ENCODE measurements at regions not wholly inside any gene's neighbourhood (a gene's known extent, or its start where the extent isn't known, plus 50 kb on each side); places are given as distances from the start of the nearest gene placed in this dataset.

- Histone ChIP-seq H4K91ac (replicated peaks; ENCODE audit: insufficient read length, low read length) (no peak overlapping the region), H3K27me3 (replicated peaks in 1 of 4; ENCODE audit: control insufficient read depth in 3 of 4, extremely low read depth in 1 of 4, insufficient read depth in 3 of 4, low read length in 3 of 4) (no peaks in the 10 kb centered on the region), H3K18ac (ENCODE audit: extremely low read depth, low read length) (no peak overlapping the region), H3K23ac (ENCODE audit: insufficient read length) (no peak overlapping the region), H3K23me2 (ENCODE audit: low read depth, low read length) (no peaks in the 10 kb centered on the region), H2BK5ac (ENCODE audit: low read depth, low read length) (no peak overlapping the region), H3K27ac (ENCODE audit: low read depth, low read length) (no peak overlapping the region), H3K79me2 (ENCODE audit: control insufficient read depth in 1 of 2, insufficient read depth in 2 of 2, low read length in 2 of 2) (no peaks in the 10 kb centered on the region), H3K4me2 (ENCODE audit: insufficient read depth in 1 of 2, low read depth in 2 of 2, low read length in 2 of 2) (no peak overlapping the region), H3K79me1 (ENCODE audit: low read depth, low read length) (no peaks in the 10 kb centered on the region), H2BK120ac (replicated peaks; ENCODE audit: low read depth, low read length) (no peak overlapping the region), H3K4me1 (replicated peaks in 1 of 4; ENCODE audit: control insufficient read depth in 3 of 4, insufficient read depth in 4 of 4, low read length in 3 of 4) (no peaks in the 10 kb centered on the region), H3K36me3 (ENCODE audit: control insufficient read depth in 2 of 4, insufficient read depth in 4 of 4, low read length in 3 of 4) (no peaks in the 10 kb centered on the region), H2BK20ac (ENCODE audit: low read length) (no peak overlapping the region), H3K9me3 (ENCODE audit: insufficient read depth in 2 of 2, low read depth in 1 of 2, low read length in 1 of 2) (no peaks in the 10 kb centered on the region), H3K14ac (ENCODE audit: insufficient read length) (no peak overlapping the region), H2AFZ (ENCODE audit: low read length) (no peak overlapping the region), H3K4me3 (ENCODE audit: extremely low read depth in 1 of 4, insufficient read depth in 2 of 4, low read depth in 3 of 4, low read length in 4 of 4) (no peak overlapping the region), H3K9ac (replicated peaks in 1 of 4; ENCODE audit: extremely low read depth in 1 of 4, low read depth in 3 of 4, low read length in 3 of 4) (no peak overlapping the region), H4K20me1 (replicated peaks in 1 of 2; ENCODE audit: control insufficient read depth in 1 of 2, insufficient read depth in 2 of 2, low read length in 2 of 2) (no peaks in the 10 kb centered on the region), H3K4ac (replicated peaks; ENCODE audit: insufficient read length, low read depth, low read length) (no peak overlapping the region), H2BK12ac (ENCODE audit: low read depth, low read length) (no peak overlapping the region), H4K5ac (ENCODE audit: insufficient read length, low read depth, low read length) (no peak overlapping the region), H2AK5ac (ENCODE audit: low read depth, low read length) (no peak overlapping the region), H4K8ac (ENCODE audit: extremely low read depth, insufficient read depth, low read length) (no peak overlapping the region), H2BK15ac (ENCODE audit: low read length) (no peak overlapping the region), H3K56ac (replicated peaks; ENCODE audit: insufficient read length, low read depth, low read length) (no peak overlapping the region)
- no peak for DNase-seq (ENCODE audit: low read depth in 1 of 2, low spot score in 2 of 2)
- 61% methylated on average over 3 of the region's 3 CpGs; no CpG with 5 or more reads in 1 of the 2 experiments for WGBS, 2 experiments (ENCODE audit: extremely low coverage in 1 of 2, insufficient coverage in 1 of 2, insufficient read length in 1 of 2, insufficient replicate concordance in 2 of 2, low coverage in 1 of 2, low lambda C conversion rate in 2 of 2, missing lambda C conversion rate in 1 of 2)
- POLR2A ChIA-PET (ENCODE audit: partially characterized antibody), result no interaction called here
- CTCF ChIA-PET (ENCODE audit: partially characterized antibody), result no interaction called here
- no peak for FAIRE-seq
- TF ChIP-seq NRF1 (IDR thresholded peaks at IDR 0.05; ENCODE audit: low read depth, low read length) (no peak), EP300 (IDR thresholded peaks at IDR 0.05; ENCODE audit: borderline replicate concordance in 1 of 2, low read depth in 2 of 2, low read length in 2 of 2) (no peak), POLR2AphosphoS5 (IDR thresholded peaks at IDR 0.05; ENCODE audit: low read depth, low read length) (no peak), FOSL1 (IDR thresholded peaks at IDR 0.05; ENCODE audit: insufficient read depth, low read depth, low read length) (no peak), ATF2 (IDR thresholded peaks at IDR 0.05; ENCODE audit: low read length) (no peak)
Measured at GRCh38 chr10:106132956-106133355, 1031.5 kb downstream of the SORCS1 start.
